Activated naive CD4-positive, alpha-beta T cell treated with Interleukin-2 at 50 U/mL for 16 hours (primary cell): ENCODE measurements at regions not wholly inside any gene's neighbourhood (a gene's known extent, or its start where the extent isn't known, plus 50 kb on each side); places are given as distances from the start of the nearest gene placed in this dataset.

Experiments
- DNase-seq: peaks from one replicate; pipeline ENCODE4 v3.0.0-alpha.2; 2020

DNA sequence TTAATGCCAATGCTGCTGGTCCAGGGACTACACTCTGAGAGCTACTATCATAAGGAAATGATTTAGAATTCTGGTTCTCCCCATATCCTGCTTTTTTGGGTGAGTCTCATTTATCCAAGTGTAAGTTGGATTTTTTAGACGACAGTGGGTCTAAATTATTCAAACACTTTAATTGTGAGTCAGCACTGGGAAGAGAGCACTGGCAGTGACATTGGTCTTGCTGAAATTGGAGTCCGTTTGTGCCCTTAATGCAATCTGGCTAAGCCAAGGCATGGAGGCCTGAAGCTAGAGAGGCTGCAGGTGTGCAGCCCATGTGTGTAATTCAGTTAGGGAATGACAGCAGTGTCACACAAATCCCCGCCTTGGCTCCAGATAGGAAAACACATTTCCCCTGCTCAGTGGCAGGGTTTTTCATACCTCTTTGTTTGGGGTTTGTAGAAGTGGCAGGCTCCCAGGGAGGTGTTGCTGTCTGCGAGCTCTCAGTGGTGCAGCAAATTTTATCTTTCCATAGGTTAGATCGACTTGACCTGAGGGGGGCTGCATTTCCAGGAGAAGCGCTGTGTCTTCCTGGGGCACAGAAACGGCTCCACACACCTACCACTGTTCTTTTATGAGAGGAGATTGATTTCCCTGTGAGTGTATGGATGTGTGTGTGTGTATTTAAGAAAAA is 197.7 kb downstream of the CD47 start:
- DNase-seq, result no peak

GRCh38 chr3:107884719-107885460 is 205.9 kb downstream of the CD47 start:
- no peak for DNase-seq

- DNase-seq, result no peak
Measured at GRCh38 chr3:107884028-107884427, 206.8 kb downstream of the CD47 start.

DNA sequence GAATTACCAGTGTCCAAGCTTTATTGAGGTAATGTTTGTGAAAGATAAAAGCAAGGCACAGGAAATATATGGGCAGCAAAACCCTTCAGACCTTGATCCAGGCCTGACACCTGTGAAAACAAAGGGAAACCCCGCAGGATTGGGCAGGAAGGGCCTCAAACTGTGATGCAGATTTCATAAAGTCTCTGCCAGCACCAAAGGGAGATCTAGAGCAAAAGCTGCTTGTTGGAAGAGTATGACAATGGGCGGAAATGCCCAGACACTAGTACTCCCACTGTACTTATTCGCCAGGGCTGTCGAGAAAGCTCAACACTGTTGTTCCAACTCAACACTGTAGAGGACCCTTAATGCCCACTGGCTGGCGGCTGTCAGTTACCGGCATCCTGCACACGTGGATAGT is 207.9 kb downstream of the CD47 start:
- DNase-seq, result no peak

GRCh38 chr3:107882261-107882660 is 208.6 kb downstream of the CD47 start:
- no peak for DNase-seq

GRCh38 chr3:107881509-107881908 is 209.3 kb downstream of the CD47 start:
- no peak for DNase-seq

DNA sequence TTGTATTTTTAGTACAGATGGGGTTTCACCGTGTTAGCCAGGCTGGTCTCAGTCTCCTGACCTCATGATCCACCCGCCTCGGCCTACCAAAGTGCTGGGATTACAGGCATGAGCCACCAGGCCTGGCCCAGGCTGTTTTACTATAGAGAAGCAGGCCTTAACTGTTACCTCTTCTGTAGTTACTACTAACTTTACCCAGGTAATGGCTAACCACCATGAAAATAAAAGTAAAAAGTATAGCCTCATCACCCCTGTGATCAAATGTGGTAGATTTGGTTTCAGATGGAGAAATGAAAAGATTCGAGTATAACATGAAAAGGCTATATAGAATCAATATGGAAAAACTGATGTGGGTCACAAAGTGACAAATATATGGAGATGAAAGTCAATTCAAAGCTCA is 210.1 kb downstream of the CD47 start:
- no peak for DNase-seq

DNA sequence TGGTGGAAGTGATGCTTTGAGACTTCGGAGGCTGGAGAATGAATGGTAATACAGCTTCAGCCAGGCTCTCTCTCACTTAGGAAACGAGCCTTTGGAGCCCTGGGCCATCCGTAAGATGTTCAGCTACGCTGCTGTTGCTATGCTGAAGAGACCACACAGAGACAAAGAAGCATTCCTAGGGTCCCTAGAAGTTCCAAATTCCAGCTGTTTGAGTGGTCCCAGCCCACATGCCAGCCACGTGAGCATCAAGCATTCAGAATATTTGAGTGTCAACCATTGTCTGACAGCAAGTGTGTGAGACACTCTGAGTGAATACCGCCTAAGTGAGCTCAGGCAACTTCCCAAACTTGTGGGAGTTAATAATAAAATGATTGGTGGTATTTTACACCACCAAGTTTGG is 212.9 kb downstream of the CD47 start:
- DNase-seq, result no peak

DNA sequence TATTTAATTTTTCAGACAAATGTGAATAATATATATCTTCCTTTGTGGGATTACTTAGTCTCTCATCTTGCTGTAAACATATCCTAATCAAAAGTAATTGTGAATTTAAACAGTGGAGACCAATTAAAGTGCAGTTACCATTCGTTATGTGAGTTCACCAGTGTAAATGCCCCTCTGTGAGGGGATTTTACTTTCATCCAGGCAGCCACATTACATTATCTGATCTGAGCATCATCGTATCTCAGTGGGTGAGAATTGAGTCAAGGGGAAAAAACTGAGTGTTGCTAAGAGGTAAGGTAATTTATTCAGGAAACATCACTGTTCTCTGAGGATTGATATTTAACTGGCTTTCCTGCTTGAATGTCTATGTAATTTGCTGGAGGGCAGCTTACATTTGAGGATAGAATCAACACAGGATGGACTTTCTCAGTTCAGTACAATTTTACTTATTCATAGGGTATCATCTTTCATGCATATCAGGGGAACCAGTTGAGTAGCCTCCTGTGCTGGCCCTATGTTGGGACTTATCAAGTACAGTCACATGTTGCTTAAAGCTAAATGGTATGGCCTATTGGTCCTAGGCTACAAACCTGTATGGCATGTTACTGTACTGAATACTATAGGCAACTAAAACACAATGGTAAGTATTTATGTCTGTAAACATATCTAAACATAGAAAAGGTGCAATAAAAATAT is 219.7 kb downstream of the CD47 start:
- no peak for DNase-seq

DNA sequence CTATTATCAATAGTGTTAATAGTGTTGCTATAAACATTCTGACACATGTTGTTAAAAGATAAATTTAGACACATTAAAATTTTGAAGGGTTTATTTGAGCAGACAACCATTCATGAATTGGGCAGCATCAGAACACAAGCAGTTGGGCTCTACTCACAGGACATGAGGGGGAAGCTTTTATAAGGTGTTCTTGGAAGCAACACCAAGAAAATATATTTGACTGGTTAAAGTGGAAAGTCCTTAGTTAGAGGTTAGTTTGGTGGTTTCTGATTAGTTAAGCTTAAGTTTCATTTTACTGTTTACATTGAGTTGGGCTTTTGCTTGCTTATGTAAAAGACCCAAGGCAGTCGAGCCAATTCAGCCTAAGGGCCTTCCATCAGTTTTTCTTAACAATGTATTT is 220.7 kb downstream of the CD47 start:
- no peak for DNase-seq

- DNase-seq, result no peak
Measured at GRCh38 chr3:107868449-107868848, 222.4 kb downstream of the CD47 start.

DNA sequence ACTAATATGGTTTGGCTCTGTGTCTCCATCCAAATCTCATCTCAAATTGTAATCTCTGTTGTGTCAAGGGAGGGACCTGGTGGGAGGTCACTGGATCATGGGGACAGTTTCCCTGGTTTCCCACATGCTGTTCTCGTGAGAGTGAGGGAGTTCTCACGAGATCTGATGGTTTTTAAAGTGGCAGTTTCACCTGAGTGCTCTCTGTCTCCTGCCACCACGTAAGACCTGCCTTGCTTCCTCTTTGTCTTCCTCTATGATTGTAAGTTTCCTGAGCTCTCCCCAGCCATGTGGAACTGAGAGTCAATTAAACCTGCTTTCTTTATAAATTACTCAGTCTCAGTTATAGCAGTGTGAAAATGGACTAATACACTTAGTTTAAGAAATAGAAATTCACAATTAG is 228.9 kb downstream of the CD47 start:
- DNase-seq, result no peak

GRCh38 chr3:107861422-107861821 is 229.4 kb downstream of the CD47 start:
- DNase-seq, result no peak
